Mesothelial cell of epicardium (in vitro differentiated cells): ENCODE measurements at regions not wholly inside any gene's neighbourhood (a gene's known extent, or its start where the extent isn't known, plus 50 kb on each side); places are given as distances from the start of the nearest gene placed in this dataset.
A peak's percentile ranks its signal among the peaks of the same experiment; 100 is the strongest.

Experiments
- DNase-seq, 2 experiments: peaks; one replicate each; pipeline ENCODE4 v3.0.0; 2021; ENCODE audit warnings: low spot score in 2 of 2; ENCODE audit not compliant: unreplicated experiment in 2 of 2
- H3K27ac Mint-ChIP-seq: 2 replicates; pipeline ENCODE4 v1.8.0; 2021; ENCODE audit warnings: mixed read lengths
- H3K27me3 Mint-ChIP-seq: 2 replicates; pipeline ENCODE4 v1.8.0; 2021; ENCODE audit warnings: low read depth, mixed read lengths
- H3K36me3 Mint-ChIP-seq: 2 replicates; pipeline ENCODE4 v1.8.0; 2021; ENCODE audit warnings: mixed read lengths
- H3K4me1 Mint-ChIP-seq: 2 replicates; pipeline ENCODE4 v1.8.0; 2021; ENCODE audit warnings: mixed read lengths
- H3K4me3 Mint-ChIP-seq: 2 replicates; pipeline ENCODE4 v1.8.0; 2021; ENCODE audit warnings: mild to moderate bottlenecking, moderate library complexity, mixed read lengths
- H3K9me3 Mint-ChIP-seq: 2 replicates; pipeline ENCODE4 v1.8.0; 2021; ENCODE audit warnings: mixed read lengths
- TF ChIP-seq, protein P1 (sequence below): fragments of 200-600 bp; sonication (generic); IDR thresholded peaks from one replicate; pipeline ENCODE4 v1.5.0; 2021; ENCODE audit warnings: antibody characterized with exemption; ENCODE audit not compliant: unreplicated experiment

DNA sequence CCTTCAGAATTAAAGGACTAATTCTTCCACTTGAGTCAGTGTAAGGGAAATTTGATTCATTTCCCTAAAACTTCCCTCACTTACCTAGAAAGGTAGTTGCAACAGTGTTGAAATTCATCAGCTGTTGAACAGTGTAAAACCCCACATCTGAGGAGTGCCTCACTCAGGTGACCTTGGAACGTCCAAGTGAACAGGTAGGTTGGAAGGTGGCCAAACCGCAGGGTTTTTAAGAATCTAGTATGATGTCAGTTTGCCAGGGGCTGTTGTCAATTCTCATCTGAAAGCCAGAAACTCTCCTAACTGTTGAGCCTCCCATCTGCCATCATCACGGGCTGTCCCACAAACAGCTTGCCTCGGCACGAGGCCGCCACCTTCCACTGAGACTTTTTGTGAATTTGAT, 105.7 kb downstream of the TMEM174 start:
- no peak overlapping the region for H3K27ac Mint-ChIP-seq
- no peaks in the 10 kb centered on the region for H3K36me3 Mint-ChIP-seq
- TF ChIP-seq, protein P1, sequence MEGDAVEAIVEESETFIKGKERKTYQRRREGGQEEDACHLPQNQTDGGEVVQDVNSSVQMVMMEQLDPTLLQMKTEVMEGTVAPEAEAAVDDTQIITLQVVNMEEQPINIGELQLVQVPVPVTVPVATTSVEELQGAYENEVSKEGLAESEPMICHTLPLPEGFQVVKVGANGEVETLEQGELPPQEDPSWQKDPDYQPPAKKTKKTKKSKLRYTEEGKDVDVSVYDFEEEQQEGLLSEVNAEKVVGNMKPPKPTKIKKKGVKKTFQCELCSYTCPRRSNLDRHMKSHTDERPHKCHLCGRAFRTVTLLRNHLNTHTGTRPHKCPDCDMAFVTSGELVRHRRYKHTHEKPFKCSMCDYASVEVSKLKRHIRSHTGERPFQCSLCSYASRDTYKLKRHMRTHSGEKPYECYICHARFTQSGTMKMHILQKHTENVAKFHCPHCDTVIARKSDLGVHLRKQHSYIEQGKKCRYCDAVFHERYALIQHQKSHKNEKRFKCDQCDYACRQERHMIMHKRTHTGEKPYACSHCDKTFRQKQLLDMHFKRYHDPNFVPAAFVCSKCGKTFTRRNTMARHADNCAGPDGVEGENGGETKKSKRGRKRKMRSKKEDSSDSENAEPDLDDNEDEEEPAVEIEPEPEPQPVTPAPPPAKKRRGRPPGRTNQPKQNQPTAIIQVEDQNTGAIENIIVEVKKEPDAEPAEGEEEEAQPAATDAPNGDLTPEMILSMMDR, result no peak
- peaks cover 4% of the 10 kb centered on the region for H3K9me3 Mint-ChIP-seq
- no peak for DNase-seq
- H3K4me1 Mint-ChIP-seq, result peaks cover 53% of the 10 kb centered on the region
- no peak overlapping the region for H3K4me3 Mint-ChIP-seq
- H3K27me3 Mint-ChIP-seq, result peaks cover 74% of the 10 kb centered on the region

DNA sequence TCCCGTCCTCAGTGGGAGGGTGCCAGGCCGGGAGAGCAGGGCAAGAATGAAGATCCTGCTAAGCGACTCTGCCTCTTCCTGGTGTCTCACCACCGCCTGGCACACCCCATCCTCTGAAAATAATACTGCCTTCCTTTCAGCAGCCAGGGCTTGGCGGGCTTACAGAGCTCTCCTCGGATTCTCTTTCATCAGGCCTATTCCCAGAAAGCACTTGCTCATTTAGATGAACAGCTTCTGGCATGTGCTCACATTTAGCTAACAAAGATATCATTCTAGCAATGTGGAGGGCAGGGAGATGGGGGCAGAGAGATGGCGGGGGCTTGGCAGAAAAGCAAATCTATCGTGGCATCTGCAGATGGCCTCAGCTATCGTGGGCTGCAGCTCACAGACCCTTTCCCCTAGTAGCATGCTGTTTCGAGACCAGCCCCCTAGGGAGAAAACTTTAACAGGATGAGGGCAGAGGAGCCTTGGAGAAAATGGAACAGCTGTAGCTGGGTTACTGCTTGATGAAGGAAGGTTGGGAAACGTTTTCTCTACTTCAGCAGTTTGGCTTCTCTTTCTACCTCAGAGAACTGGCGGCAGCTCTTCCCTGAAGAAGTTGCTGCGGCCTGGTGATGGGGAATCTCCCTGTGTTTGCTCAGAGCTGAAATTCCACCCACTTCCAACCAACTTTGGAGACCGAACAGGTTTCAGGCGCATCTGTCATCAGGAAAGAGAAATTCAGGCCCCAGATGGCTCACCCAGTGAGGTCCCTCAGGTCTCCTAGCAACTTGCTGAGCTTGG, 102.1 kb downstream of the TMEM174 start:
- Mint-ChIP-seq H3K27ac (peak overlapping the region; percentile 4), H3K36me3 (no peaks in the 10 kb centered on the region), H3K4me1 (peaks cover 24% of the 10 kb centered on the region), H3K9me3 (peaks cover 4% of the 10 kb centered on the region), H3K4me3 (no peak overlapping the region), H3K27me3 (peaks cover 72% of the 10 kb centered on the region)
- TF ChIP-seq, protein P1, result no peak
- DNase-seq, result no peak

DNA sequence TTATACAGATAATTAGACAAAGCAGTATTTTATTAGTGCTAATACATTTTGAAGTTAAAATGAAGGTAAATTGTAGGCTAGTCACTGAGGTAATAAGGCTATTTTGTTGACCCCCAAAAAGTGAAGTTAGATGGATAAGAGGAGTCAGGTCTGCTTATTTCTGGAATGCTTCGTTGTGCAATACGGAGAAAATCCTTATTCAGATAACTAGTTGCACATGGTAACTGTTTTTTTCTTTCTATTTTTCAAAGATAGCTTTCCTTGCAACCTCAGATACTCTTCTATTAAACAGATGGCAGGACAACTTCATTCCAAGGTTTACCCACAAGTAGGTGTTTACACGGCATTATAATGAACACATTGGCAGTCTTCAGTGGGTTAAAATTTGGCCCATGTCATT, 101.1 kb downstream of the TMEM174 start:
- no peak for DNase-seq
- H3K4me3 Mint-ChIP-seq, result no peak overlapping the region
- H3K9me3 Mint-ChIP-seq, result peaks cover 4% of the 10 kb centered on the region
- H3K27ac Mint-ChIP-seq, result no peak overlapping the region
- TF ChIP-seq, protein P1, result no peak
- H3K36me3 Mint-ChIP-seq, result no peaks in the 10 kb centered on the region
- H3K4me1 Mint-ChIP-seq, result peaks cover 15% of the 10 kb centered on the region
- H3K27me3 Mint-ChIP-seq, result peaks cover 71% of the 10 kb centered on the region

DNA sequence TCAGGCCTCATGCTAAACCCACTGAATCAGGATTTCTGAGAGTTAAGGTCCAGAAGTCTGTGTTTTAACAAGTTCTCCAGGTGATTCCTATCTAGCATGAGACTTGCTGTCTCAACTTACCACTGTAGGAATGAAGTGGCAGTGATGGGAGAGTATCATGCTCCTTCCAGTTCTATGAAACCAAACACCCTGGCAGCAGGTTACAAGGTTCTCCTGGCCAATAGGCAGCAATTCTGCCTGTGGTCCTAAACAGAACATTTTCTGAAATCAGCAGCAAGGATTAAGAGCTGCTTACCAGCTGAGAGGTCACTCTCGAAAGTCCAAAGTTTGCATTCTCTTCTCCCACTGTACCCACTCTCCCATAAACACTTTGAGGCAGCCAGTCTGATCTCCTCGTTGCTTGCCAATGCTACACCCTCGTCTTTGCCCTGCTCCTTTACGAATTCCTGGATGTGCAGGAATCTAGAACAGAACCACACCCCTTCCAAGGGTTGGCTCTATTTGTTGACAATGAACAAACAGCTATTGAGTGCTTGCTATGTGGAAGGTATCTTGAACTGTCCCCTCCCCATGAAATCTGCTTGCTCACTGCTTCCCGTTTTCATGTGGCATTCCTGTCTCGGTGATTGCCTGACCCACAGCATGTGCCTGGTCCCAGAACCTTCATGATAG, 100.5 kb downstream of the TMEM174 start:
- Mint-ChIP-seq H3K4me3 (no peak overlapping the region), H3K27me3 (peaks cover 68% of the 10 kb centered on the region), H3K4me1 (peaks cover 15% of the 10 kb centered on the region), H3K9me3 (peaks cover 4% of the 10 kb centered on the region), H3K27ac (no peak overlapping the region), H3K36me3 (no peaks in the 10 kb centered on the region)
- TF ChIP-seq, protein P1, result no peak
- DNase-seq, result no peak

DNA sequence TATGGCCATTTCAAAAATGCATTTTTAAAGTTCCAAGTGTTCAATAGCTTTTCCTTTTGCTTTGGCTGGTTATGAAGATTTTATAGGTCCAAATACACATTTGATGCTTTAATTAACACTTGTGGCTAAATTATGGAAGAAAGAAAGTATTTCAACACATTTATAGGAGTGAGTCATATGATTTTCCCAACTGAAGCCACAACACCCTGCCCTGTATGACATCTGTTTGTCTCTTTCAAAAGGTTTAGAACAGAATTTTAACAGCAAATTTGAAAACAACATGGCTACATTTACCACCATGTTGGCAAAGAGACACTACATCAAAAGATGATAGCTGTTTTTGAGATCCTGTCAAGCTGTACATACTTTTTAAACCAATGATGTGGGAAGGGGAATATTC, 99.4 kb downstream of the TMEM174 start:
- H3K4me1 Mint-ChIP-seq, result peaks cover 15% of the 10 kb centered on the region
- no peak for DNase-seq
- peaks cover 4% of the 10 kb centered on the region for H3K9me3 Mint-ChIP-seq
- no peaks in the 10 kb centered on the region for H3K36me3 Mint-ChIP-seq
- TF ChIP-seq, protein P1, result no peak
- peaks cover 61% of the 10 kb centered on the region for H3K27me3 Mint-ChIP-seq
- H3K27ac Mint-ChIP-seq, result no peak overlapping the region
- no peak overlapping the region for H3K4me3 Mint-ChIP-seq
